ENCODE measurements at regions not wholly inside any gene's neighbourhood (a gene's known extent, or its start where the extent isn't known, plus 50 kb on each side); places are given as distances from the start of the nearest gene placed in this dataset.
"Not testable (repeated sequence)": the region's sequence is repeated elsewhere in the genome, so short reads cannot be mapped to it uniquely, and the experiment has no call there.

GRCh38 chr7:78862-79261, 113.5 kb upstream of the FAM20C start:
- DNase-seq (ENCODE audit: low spot score); ATAC-seq (ENCODE audit: low FRiP score): not testable (repeated sequence)

- not testable (repeated sequence) for ATAC-seq (ENCODE audit: low FRiP score); DNase-seq (ENCODE audit: low spot score)
Measured at GRCh38 chr7:79400-80055, 112.8 kb upstream of the FAM20C start.

DNA sequence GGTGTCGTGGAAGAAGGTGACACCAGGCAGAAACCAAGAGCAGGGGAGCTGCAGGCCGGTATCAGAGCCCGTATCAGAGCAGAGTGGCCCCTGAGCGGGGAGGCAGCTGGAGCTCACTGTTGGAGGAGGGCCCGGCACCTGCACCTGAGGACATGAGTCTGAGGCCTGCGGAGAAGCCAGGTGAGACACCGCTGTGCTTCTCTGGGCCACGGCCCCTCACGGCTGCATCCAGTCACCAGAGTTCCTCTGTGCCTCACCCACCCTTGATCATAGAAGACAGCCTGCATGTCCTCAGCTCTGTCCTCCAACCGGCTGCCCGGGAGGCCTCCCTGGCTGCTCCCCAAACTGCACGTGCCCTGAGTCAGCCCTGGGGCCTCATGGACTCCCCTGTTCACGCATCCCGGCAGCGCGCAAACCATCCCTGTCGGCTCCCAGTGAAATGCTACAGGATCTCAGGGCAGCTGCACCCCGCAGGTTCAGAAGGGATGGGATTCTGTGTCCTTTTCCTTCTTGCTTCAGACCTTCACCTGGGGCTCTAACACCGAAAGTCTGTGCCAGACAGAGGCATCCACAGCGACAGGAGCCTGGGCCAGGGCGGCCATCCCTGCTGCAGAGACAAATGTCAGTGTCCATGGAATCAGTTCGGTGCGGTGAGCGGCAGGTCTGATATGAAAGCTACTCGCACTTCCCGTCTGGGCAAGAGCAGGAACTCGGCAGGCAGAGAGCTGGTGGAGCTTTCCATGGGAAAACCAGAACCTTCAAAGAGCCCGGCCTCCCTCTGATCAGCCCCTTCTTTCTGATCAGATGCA, 111.9 kb upstream of the FAM20C start:
- no peak for ATAC-seq (ENCODE audit: low FRiP score)
- TF ChIP-seq CTCF (IDR thresholded peaks at IDR 0.05) = no peak
- DNase-seq (ENCODE audit: low spot score) = no peak

- no peak for TF ChIP-seq CTCF (IDR thresholded peaks at IDR 0.05)
- ATAC-seq (ENCODE audit: low FRiP score) = no peak
- no peak for DNase-seq (ENCODE audit: low spot score)
Measured at GRCh38 chr7:81068-81925, 111.1 kb upstream of the FAM20C start.

DNA sequence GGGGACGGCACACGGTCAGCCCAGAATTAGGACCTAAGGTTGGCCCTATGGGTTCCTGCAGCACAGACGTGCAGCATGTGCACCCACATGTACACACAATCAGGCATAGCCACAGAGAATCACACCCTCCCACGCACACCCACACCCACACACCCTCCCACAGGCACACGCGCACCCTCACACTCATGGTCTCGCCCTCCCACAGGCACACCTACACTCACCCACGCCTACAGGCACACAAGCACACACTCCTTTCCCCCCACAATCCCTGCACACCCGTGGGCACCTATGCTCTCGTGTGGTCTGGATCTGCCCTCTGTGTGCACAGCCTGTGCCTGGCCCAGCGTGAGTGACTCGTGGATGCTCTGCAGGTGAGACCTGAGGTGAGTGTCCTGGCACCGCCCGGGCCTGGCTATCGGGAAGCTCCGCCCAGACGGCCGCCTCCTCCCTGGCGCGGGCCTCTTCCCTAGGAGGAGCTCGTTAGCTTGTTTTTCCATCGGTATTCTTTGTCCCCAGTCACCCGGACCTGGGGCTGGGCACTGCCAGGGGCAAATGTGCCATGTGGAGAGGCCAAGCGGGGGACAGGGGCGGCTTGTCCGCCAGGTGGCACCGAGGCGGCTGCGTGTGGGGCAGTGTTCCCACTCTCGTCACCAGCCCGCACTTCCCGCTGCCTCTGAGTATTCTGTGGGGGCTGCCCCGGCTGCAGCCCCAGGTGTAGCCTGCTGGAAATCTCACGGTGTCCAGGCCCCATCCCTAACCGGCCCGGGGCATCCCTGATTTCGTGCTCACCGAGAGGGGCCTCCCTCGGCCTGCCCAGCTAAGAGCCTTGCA, 110.2 kb upstream of the FAM20C start:
- no peak for TF ChIP-seq CTCF (IDR thresholded peaks at IDR 0.05)
- no peak for DNase-seq (ENCODE audit: low spot score)
- ATAC-seq (ENCODE audit: low FRiP score) = no peak

DNA sequence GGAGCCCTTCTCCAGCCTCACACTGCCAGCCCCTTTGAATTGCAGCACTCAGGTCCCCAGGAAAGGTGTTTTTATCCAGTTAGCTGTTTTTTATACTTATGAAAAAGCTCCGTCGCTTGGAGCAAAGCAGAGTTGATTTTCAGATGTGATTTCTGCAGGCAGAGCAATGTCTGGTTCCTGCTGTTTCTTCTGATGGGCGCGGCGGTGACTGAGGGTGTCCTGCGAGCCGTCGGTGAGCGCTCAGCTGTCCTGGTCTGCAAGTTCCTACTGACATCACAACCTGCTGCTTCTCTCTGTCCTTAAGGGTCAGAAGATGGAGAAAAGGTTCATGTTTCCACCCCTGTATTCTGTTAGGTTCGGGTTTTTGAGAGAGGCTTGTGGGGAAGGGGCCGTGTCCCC, 109.6 kb upstream of the FAM20C start:
- TF ChIP-seq CTCF (IDR thresholded peaks at IDR 0.05) = no peak
- ATAC-seq (ENCODE audit: low FRiP score) = no peak
- no peak for DNase-seq (ENCODE audit: low spot score)

- no peak for ATAC-seq (ENCODE audit: low FRiP score)
- DNase-seq (ENCODE audit: low spot score) = no peak
- TF ChIP-seq CTCF (IDR thresholded peaks at IDR 0.05) = no peak
Measured at GRCh38 chr7:83441-83840, 108.9 kb upstream of the FAM20C start.
